Myocyte (in vitro differentiated cells): ENCODE measurements at regions not wholly inside any gene's neighbourhood (a gene's known extent, or its start where the extent isn't known, plus 50 kb on each side); places are given as distances from the start of the nearest gene placed in this dataset.
"Not testable (repeated sequence)": the region's sequence is repeated elsewhere in the genome, so short reads cannot be mapped to it uniquely, and the experiment has no call there.

ENCODE experiments used
- DNase-seq: peaks from one replicate; pipeline ENCODE4 v3.0.0-alpha.2; 2012; ENCODE audit warnings: low read depth

- DNase-seq = no peak
Measured at GRCh38 chr2:106292627-106293026, 98.5 kb upstream of the UXS1 start.

- DNase-seq = no peak
Measured at GRCh38 chr2:106288873-106289272, 94.8 kb upstream of the UXS1 start.

- DNase-seq = no peak
Measured at GRCh38 chr2:106285237-106285829, 91.2 kb upstream of the UXS1 start.

- no peak for DNase-seq
Measured at GRCh38 chr2:106284691-106285202, 90.6 kb upstream of the UXS1 start.

- no peak for DNase-seq
Measured at GRCh38 chr2:106284255-106284654, 90.2 kb upstream of the UXS1 start.

GRCh38 chr2:106283228-106284152, 89.4 kb upstream of the UXS1 start:
- DNase-seq = not testable (repeated sequence)

GRCh38 chr2:106282462-106283170, 88.5 kb upstream of the UXS1 start:
- no peak for DNase-seq

- DNase-seq = not testable (repeated sequence)
Measured at GRCh38 chr2:106281907-106282430, 87.9 kb upstream of the UXS1 start.

GRCh38 chr2:106280722-106281446, 86.8 kb upstream of the UXS1 start:
- DNase-seq = no peak

- no peak for DNase-seq
Measured at GRCh38 chr2:106280224-106280623, 86.1 kb upstream of the UXS1 start.

- no peak for DNase-seq
Measured at GRCh38 chr2:106278112-106278876, 84.2 kb upstream of the UXS1 start.

- no peak for DNase-seq
Measured at GRCh38 chr2:106277426-106277825, 83.3 kb upstream of the UXS1 start.

- DNase-seq = no peak
Measured at GRCh38 chr2:106275971-106276370, 81.9 kb upstream of the UXS1 start.

GRCh38 chr2:106274668-106275067, 80.6 kb upstream of the UXS1 start:
- DNase-seq = no peak

GRCh38 chr2:106272216-106272807, 78.2 kb upstream of the UXS1 start:
- DNase-seq = no peak

GRCh38 chr2:106270471-106270891, 76.4 kb upstream of the UXS1 start:
- no peak for DNase-seq

GRCh38 chr2:106269591-106270291, 75.6 kb upstream of the UXS1 start:
- no peak for DNase-seq

GRCh38 chr2:106267997-106268396, 73.9 kb upstream of the UXS1 start:
- DNase-seq = no peak

- no peak for DNase-seq
Measured at GRCh38 chr2:106261871-106262321, 67.8 kb upstream of the UXS1 start.
